IPS DF 19.7 (cell line): ENCODE measurements at regions not wholly inside any gene's neighbourhood (a gene's known extent, or its start where the extent isn't known, plus 50 kb on each side); places are given as distances from the start of the nearest gene placed in this dataset.

Experiments
- DNase-seq: peaks from one replicate; pipeline ENCODE4 v3.0.0-alpha.2; 2013; ENCODE audit warnings: low read depth, low spot score

DNA sequence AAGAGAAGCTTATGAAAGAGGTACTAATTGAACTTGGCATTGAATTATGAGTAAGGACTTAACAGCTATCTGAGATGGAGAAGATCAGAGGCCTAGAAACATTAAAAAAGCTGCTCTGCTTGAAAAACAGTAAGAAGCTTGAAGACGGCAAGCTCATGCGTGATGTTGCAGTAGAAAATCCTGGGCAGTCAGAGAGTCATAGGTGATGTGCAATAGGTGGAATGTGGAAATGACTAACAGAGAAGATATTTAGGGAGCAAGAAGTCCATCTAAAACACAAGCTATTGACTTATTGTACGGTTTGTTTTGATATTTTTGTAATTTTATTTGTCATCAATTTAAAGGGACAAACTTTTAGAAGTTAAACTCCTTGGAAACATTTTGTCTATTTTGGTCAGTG is 1101.4 kb downstream of the ROBO2 start:
- DNase-seq = no peak

DNA sequence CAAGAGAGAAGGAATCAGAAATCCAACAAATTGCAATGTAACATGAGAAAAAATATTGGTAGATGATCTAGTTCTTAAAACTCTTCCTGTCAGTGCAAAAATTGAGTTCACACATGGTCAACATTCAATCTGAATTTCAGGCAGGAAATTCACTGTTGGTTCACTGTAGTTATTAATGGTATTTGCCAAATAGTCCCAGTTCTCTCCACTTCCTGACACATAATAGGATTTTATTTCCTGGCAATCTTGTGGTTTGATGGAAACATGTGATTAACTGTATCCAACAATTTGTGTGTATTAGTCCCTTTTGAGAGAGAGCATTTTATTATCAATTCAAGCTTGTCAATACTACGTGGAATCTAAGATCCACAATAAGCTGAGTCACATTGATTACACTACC is 1103.1 kb downstream of the ROBO2 start:
- DNase-seq = no peak

DNA sequence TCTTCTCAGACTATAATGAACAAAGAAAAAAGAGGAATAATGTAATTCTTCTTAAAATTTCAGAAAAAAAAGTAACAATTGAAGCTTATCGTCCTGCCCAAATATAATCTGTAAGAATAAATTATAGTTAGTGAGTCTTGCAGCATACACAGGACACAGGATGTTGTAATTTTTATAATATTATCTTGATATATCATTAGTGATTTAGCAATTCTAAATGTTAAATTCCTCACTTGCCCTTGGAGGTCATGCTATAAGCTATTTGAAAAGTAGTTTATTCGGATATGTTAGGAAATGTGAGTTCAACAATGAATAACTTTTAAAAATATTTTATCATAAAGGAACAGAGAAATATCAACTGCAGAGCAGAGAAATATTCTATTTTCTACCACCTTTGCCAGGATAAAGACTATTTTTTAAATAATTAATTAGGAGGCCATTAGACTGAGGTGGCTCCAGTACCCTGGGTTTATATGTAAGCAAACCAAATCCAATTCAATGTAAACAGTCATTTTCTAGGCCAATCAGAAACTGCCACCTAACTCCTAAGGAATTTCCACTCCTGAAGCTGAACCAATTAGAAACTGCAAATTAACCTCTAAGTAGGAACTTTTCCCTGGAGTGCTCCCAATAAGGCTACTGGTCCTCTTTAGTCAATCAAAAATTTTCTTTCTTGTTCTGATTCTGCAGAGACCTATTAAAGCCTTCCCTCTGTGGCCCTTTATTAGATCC is 1109.3 kb downstream of the ROBO2 start:
- no peak for DNase-seq

DNA sequence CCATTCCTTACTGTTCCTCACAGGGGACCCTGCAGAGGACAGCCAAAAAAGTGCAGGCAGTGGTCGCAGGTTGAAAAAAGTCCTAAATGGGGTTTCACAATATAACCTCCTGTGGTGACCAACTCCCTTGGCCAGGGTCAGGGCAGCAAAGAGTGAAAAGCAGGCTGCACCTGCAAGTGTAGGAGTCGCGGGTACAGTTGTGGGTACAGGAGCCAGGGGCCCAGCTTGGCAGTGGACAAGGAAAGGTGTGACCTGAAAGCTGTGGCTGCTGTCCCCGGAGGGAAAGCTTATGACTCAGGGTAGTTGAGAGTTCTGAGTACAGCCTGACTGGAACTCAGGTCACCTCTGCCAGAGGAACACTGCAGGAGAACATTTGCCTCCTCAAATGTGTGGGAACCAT is 1114.1 kb downstream of the ROBO2 start:
- DNase-seq = no peak

DNA sequence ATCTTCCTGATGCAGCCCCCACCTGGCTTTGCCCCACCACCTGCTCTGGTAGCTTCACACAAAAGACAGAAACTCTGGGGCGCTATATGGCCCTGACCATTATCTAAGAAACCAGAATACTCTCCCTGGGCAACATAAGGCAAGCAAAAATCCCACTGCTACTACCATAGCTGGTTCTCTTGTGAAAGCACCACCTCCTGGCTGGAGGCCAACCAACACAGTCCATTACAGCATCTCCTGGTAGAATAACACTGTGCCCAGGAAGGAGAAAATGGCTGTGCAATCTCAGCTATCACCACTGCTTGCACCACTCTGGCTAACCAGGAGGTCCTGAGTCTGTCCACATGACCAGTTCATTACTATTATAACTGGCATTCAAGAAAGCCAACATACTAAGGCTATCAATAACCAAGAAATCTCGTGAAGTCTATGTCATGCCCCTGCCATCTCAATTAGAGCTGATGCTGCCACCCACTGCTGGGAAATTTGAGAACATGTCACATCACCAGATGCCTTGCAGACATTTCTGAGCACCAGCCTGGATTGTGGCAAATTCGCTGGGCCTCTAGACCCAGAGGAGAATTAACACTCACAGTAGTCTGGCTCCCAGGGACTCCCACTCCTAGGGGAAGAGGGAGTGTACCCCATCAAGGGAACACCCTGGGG is 1114.8 kb downstream of the ROBO2 start:
- DNase-seq = no peak

DNA sequence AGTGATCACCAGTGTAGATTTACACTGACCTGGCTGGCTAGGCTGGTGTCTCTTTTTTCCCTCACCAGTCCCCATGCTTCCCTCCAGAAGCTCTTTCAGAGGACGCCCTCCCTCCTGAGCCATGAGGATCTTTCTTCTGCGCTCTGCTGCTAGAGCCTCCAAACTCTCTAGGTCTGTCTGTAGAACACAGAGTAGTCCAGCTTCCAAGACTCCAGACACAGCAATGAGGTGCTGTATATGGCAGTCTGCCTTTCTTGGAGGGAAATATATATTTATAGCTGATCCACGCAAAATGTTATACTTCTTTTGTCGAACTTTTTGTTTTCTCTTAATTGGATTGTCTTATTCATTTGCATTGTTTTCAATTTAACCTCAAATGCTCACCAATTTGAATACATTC is 1121.8 kb downstream of the ROBO2 start:
- no peak for DNase-seq

DNA sequence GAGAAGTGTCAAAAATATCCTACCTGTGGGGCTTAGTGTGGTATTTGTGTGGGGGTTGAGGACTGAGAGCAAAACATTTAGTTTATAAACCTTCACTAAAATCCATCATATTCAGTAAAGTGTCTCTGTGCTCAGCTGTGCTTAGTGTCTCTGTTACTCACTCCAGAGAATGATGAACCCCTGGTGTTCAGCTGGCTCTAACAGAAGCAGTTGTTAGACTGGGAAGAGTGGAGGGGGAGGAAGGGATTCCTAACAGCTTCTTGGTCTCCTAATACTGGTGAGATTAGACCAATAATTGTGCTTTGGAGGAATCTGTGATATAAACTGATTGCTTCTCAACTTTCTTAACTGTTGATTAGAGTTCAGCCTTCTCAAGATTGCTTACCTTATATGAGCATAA is 1123.5 kb downstream of the ROBO2 start:
- no peak for DNase-seq

DNA sequence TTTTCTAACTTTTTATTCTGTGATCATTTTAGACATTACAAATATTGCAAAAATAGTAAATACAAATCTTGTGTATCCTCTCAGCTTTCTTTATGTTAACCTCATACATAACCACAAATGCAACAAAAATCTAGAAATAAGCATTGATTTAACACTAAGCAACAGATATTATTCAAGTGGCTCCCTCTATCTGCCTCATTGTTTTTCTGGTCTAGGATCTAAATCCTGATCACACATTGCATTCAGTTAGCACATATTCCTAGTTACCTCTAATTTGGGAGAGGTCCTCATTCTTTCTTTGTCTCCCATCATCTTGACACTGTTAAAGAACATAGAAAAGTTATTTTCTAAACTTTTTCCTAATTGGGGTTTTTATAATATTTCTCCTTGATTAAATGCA is 1126.0 kb downstream of the ROBO2 start:
- DNase-seq = no peak

DNA sequence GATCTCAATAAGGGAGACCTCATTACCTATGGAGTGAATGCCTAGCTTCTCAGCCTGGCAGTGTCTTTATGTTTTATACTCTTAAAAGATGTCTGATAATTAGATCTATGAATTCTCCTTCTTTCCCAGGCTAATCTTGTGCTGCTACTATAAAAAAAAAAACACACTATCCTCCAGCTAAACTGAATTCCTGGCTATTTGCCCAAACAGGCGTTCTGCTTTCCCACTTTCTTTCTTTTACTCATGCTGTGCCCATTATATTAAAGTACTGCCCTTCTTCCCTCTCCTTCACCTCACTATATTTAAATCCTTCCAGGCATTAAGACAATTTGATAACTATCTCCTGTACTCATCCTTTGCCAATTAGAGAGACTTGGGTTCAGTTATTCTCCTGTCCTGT is 1134.9 kb downstream of the ROBO2 start:
- no peak for DNase-seq

DNA sequence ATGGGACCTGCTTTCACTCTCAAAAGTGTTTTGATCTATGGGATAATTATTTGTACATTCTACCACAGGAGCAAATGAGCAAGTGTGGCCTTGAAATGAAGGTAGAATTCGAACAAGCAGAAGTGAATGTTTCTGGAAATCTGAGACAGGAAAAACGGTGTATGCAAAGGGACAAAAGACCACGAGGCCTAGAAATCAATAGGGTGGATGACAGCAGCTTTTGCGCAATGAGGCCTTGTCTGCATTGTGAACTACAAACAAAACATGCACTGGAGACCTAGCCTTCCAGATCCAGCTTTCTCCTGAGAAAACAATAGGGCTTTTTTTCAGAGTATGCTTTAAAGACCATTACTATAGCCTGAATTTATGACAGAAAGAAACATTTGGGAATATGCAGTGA is 1137.0 kb downstream of the ROBO2 start:
- no peak for DNase-seq

DNA sequence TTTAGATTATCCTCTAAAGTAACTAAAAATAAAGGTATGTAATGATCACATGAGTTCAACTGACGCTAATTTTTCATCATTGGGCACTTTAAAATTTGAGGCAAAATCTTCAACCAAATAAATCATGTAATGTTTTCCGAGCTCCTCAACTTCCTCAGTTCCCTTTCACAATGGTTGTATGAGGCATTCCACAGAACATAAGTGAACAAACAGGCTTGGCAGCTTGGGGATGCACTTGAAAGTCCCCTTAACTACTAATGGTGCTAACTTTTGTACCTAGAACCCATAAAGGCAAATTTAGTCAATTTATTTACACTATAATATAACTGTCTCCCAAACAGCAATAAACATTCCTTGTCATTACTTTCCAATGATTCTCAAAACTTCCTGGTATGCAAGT is 1137.9 kb downstream of the ROBO2 start:
- DNase-seq = no peak

DNA sequence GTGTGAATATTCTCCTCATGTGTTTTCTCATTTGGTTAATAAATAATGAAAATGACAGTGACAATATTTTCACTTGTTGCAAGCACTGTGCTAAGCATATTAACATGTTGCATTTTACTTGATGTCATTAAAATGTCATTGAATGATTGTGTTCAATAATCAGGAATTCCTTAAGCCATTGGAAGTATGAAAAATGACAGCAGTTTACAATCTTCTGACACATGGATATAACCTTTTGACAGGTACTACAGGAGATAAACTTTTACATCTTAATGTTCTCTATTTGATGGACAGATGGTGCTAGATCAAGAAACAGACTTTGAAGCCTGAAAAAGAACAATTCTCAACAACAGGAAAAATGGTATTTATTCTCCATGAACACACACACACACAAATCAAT is 1138.3 kb downstream of the ROBO2 start:
- no peak for DNase-seq

DNA sequence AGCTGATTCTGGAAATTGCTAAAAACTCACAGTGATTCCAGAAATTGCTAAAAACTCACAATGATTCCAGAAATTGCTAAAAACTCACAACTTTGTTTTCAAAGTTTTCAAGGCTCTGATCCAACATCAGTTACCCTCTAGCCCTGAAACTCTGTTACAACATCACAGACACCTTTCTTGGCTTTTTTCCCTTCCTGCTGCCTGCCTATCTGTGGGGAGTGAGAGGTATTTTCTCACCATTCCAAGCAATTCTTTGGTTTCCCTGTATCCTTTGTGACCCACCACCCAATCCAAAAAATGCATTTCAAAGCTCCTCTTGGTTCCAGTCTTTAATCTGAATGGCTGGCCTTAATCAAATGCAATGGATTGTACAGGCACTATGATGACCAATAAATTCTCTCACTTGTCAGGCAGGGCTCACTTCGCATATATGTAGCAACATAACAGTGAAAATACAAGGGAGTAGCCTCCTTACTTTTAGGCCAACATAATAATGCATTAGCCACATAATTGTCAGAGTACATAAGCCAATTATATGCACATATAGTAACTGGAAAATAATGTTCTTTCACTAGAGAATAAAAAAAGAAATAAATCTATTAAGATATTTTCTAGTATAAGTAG is 1139.0 kb downstream of the ROBO2 start:
- no peak for DNase-seq

DNA sequence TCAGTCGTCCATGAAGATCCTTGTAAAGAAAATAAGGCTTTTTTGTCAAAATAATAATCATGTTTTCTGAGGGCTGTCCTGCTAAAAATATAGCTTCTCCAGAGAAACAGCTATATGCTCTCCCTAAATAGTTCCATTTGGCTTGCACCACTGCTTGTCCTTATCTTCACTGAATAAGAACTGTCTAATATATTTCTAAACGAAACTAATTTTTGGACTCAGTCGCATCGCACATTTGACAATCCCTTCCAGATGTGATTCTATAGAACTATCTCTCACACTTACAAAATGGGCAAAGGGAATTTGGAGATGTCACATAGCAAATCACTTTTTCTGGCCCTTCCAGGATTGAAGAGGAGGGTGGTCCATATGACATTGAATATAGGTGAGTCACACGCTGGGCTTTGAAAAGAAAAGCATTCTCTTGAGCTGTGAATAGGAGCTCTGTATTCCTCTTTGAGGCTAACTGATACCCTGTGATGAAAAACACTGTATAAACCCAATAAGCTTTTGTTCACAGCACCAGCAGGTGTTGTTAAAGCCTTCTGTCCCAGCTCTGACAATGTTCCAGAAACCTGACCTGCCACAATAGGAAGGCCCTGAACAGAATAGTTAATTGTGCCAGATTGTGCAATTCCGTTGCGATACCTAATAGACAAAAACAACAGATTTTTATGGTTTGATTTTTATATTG is 1144.2 kb downstream of the ROBO2 start:
- DNase-seq = no peak

DNA sequence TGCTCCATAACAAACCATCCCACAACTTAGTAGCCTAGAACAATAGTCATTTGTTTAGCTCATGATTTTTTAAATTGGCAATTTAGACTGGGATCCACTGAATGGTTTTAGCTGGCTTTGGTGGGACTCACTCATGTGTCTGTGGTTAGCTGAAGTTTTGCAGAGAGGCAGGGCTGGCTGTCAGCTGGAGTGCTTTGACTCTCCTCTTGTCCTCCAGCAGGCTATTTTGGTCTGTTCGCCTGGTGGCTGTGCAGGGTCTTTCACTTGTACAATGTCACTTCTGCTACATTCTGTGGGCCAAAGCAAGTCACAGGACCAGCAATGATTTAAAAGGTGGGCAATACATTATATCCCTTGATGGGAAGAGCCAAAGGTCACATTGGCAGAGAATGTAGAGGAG is 1146.5 kb downstream of the ROBO2 start:
- no peak for DNase-seq

DNA sequence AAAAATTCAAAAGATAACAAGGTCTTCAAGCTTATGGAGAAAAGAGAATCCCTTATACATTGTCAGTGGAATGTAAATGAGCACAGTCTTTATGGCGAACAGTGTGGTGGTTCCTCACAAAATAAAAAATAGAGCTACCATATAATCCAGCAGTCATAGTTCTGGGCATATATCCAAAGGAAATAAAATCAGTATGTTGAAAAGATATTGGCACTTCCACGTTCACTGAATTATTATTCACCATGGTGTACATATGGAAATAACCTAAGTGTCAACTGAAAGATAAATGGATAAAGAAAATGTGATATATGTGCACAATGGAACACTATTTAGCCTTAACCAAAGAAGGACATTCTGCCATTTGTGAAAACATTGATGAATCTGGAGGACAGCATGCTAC is 1161.2 kb downstream of the ROBO2 start:
- no peak for DNase-seq

DNA sequence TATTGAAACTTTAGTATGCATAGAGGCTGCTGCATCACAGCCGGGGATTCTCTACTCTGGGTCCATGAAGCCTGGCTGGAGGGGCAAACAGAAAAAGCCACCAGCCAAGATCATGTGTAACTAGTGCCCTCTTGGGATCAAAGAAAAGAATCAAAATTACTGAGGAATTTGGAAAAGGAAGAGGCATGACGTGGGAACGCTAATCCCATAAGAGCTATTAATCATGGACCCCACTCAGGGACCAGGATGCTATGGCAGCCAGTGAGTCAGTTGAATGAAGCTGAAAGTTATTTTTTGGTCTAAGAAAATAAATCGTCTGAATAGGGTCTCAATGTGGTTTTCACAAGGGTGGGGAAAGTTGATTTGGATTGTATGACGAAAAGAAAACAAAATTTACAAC is 1165.1 kb downstream of the ROBO2 start:
- DNase-seq = no peak

DNA sequence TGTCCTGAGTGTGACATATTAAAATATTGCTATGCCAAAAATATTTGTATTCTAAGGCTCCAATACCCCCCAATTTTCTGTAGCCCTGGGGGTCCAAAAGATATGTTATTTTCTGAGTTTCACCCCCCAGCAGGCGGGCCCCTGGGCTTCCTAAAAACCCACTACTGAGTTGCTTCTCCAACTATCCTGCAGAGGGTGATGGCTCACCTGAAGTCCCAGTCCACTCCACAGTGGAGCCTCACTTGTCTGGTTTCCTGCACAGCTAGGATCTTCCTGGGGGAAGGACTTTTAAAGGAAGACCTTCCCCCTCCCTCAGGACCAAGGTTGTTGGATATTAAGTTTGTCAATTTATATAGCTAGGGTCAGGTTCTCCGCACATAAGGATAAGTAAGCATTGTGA is 1181.4 kb downstream of the ROBO2 start:
- no peak for DNase-seq

DNA sequence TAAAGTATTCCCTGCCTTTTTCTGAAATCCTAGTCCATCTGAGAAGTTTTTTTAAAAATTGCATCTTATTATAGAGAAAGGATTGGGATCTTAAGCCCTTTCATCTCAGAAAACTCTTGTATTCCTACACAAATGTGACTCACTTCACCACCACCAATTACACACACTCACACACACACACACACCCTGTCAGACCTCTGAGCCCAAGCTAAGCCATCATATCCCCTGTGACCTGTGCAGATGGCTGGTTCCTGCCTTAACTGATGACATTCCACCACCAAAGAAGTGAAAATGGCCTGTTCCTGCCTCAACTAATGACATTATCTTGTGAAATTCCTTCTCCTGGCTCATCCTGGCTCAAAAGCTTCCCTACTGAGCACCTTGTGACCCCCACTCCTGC is 1181.9 kb downstream of the ROBO2 start:
- DNase-seq = no peak

DNA sequence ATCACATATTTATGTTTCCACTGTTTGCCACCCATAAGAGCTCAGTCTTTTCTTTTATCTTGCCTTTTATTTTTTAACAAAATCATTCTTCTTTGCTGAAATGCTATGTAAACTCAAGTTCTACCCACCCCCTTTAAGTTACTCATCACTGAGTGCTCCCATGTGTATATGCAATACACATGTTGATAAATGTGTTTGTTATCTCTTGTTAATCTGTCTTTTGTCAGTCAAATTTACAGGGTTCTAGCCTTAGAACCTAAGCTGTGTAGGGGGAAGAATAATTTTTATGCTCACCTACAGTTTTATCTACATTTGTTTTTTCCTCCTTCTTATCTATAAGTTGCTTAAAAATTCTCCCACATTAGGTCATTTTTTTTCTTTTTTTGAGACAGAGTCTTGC is 1195.9 kb downstream of the ROBO2 start:
- DNase-seq = no peak

DNA sequence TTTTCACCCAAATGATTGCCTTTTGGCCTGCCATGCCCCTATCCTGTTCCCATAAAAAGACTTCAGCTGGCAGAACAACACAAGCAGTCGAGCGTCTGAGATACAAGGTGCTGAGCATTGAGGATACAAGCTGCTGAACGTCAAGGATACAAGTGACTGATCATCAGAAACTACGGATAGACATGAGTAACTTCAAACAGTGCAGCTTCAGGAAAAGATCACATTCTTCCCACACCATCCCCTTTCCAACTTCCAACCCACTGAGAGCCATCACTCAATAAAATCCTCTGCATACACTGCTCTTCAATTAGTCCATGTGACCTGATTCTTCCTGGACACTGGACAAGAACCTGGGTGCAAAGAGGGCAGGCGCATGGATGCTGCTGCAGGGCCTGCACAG is 1198.9 kb downstream of the ROBO2 start:
- DNase-seq = no peak

DNA sequence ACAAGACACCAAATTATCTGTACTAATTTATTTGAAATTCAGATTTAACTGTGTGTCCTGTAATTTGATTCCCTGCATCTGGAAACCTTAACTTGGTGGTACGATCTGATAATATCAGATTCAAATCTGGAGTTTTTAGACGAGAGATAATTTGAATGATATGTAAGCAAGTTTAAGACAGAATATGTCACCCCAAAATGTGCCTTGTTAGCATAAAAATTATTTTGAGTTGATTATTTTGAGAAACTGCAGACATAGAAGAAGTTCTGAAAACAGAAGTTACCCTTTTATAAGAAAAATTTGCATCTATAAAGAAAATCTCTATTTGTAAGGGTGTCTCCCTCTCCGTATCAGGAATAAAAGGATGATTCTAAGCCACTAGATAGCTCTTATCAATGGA is 1202.8 kb downstream of the ROBO2 start:
- no peak for DNase-seq

DNA sequence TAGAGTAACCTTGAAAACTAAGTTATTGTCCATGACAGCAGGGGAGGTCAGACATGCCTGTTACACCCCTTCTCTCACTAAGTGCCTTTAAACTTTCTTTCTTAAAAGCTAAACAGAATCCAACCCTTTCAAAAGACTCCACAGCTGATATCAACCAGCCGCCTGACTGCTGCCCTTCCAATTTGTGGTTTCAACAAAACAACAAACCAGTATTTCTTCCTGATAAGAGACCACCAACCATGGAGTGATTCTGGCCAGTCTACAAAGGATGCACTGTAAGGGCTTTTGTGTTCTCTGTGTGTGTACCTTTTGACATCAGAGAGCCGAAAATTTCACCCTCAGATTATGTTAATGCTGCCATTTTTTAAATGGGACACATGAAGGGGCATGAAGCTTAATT is 1204.2 kb downstream of the ROBO2 start:
- DNase-seq = no peak
